NCI-H128 (cell line): ENCODE measurements at regions not wholly inside any gene's neighbourhood (a gene's known extent, or its start where the extent isn't known, plus 50 kb on each side); places are given as distances from the start of the nearest gene placed in this dataset.

Experiments
- DNase-seq: peaks from one replicate; lab custom pipeline; 2025; ENCODE audit not compliant: unreplicated experiment; lab: John Stamatoyannopoulos, UW

DNA sequence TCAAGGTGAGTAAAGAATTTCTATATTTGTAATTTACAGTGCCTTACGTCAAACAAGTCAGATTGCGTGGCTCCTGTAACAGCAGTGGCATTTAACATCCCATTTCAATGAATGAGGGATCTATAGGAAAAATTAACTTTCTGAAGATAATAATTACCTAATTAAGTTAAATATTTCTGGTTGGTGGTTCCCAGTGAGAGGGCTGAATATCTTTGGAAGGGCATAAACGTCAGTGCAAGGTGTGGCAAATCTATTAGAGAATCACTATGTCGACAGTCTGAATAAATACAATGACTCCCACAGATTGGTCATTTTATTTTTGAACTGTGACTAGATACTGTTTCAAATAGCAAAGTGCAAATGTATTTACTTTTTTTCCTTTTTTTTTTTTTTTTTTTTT lies 80.0 kb downstream of the S1PR1 start:
- no peak for DNase-seq

DNA sequence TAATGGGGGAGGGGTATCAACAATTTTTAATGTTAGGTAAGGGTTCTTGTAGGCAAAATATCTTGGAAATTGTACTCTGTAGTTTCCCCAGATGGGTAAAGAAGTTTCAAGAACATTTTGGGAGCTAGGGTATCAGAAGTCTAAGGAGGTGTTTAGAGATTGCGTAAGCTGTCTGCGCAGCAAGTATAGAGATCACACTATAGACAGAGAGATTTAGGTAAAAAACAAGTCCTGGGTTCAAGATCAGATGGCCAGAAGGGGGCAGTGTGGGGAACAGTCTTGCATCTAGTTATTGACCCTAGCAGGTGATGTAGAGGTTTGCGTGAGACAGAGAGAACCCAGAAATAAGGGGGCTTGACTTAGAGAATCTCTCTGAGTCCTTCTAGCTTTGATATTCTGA lies 80.8 kb downstream of the S1PR1 start:
- no peak for DNase-seq

DNA sequence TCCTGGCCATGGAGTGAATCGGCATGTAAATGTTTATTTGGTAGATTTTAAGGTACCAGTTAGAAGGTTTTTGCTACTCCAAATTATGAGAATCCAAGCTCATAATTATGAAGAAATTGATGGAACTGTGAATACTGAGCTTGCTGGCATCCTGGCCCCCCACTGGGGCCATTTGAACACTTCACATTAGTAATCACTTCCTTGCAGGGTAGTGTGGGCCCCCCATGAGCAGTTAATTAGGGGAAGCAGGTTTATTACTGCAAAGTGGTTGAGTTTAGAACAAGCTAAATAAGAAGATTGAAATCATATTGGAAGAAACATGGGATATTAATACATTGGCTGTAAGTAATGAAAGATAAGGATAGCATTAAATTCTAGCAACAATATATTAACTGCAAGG lies 86.7 kb downstream of the S1PR1 start:
- no peak for DNase-seq

DNA sequence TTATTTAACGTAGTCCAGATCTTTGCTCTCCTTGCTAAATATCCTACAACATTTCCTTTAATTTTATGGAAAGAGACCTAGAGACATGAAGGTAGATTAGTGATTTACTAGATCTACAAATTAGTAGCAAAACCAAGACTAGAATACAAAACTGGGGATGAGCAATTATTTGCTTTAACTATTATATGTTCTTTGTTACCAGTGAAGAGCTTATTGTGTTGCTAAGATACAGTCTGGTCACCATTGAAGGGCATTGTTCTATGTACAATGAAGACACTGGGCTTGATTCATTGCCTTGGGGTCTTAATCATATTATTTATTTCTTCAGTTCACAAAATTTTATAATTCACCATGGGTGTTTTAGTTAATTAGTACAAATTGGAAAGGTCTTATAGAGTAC lies 88.3 kb downstream of the S1PR1 start:
- no peak for DNase-seq

DNA sequence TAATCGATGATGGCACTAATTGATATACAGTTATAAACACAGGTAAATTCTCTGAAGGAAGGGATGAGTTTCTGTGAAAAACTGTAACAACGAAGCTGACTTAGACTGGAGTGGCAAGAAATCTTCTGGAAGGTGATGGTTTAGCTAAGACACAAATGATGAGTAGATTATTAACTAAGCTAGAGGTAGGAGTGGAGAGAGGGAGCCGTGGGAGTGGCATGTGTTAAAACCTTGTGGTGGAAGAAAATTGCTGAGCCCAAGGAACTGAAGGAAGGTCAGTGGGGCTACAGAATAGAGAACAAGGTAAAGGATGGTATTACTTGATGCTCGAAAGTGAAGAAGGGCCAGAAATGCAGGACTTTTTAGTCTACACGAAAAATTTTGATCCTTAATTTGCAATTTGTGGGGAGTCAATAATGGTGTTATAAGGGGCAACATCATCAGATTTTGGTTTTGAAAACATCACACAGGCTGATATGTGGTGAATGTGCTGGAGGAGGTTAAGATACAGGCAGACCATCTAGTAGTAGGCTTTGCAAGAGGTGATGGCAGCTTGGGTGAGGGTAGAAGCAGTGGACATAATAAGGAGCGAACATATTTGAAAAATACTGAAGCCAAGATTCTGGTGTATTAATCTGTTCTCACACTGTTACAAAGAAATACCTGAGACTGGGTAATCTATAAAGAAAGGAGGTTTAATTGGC lies 93.8 kb downstream of the S1PR1 start:
- DNase-seq: no peak

DNA sequence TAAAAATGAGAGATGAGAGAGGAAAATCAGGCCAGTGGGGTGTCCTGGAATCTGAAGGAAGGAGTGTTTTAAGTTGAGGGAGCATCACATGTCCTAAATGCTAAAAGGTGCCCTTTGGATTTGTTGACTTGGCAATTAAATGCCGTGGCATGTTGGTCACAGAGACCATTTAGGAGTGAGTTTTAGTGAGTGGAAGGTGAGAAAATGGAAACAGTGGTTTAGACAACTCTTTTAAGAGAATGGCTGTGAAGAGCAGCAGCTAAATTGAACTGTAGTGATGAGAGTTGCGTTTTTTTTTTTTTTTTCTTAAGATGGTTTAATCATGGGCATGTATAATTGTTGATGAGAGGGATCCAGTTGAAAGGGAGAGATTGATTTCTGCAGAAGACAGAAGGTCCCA lies 95.0 kb downstream of the S1PR1 start:
- DNase-seq: no peak

DNA sequence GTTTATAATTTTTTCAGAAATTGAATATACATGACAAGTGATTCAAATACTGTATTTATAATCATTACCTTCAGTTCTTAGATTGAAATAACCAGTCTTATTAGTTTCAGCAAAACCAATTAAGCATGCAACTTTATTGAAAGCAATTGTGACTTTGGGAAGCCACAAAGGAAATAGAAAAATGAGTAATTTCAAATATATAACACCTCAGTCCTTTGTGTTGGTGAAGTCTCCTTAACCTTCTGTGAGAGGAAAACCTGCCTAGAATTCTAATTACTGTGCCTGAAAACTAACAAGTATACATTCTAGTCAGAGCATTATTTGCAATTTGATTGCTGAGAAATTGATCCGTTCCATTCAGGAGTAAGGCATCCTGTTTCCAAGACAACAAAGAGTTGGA lies 95.8 kb downstream of the S1PR1 start:
- DNase-seq: no peak

DNA sequence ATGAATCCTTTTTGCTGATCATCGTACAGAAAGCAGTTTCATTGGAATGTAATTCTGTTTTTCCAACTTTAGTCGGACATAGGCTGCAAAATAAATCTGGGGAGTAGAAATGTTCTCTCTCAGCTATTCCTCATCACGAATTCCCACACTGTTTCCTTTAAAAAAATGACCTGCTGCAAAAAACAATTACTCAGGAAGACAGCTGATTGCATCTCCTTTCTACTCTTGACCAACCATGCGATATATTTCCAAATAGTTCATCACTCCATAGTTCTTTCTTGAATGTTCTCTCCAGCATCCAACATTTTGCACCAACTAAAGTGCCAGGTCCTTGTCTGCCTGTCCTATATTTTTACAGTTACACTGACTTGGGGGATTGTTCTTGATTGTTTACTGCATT lies 96.4 kb downstream of the S1PR1 start:
- no peak for DNase-seq

DNA sequence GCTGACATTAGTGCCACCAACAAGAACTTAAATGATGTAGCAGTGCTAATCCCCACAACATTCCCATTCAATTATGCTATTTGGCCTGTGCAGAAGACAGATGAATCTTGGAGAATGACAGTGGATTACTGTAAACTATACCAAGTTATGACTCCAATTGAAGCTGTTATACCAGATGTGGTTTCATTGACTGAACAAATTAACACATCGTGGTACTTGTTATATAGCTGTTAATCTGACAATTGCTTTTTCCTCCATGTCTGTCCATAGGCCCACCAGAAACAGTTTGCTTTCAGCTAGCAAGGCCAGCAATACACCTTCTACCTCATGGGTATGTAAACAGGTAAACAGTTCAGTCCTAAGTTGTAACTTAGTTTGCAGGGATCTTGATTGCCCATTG lies 101.1 kb downstream of the S1PR1 start:
- DNase-seq: no peak

DNA sequence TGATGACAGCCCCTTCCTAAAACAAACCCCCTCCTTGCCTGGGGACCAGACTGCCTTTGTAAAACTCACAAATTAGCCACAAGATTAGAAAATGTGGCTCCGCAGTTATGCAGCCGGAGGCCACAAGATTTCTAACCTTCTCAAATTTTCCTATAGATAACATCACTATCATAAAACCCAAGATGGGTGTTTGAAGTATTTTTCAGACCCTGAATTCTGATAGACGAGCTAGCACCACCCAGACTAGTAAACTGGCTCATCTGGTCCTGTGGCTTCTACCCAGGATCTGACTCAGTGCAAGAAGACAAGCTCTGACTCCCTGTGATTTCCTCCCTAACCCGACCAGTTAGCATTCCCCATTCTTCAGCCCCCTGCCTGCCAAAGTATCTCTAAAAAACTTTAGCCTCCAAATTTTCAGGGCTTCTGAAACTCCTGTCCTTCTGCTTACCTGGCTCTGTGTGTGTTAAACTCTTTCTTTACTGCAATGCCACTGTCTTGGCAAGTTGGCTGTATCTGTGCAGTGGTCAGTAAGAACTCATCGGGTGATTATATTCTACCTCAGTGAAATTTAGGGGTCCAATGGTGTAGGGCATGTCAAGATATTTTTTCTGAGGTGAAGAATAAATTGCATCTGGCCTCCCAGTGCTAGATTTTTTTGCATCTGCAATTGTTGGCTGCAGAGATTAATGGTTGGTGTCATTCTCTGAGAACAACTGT lies 102.1 kb downstream of the S1PR1 start:
- DNase-seq: no peak

DNA sequence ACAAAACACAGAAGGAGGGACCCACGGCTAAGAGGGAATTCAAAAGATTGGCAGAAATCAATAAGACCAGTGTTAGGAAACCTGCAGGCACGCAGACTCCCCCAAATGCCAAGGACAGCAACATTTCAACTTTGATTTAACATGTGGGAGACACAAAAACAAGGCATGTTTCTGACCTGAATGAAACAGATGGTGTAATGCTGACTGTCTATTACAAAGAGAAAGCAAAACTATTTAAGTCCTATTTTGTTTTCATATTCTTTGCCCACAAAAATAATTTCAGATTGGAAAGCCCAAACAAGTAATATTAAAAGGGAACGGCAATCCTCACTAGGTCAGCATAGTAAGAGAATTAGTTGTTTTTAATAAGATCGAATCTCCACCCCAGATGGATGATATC lies 107.9 kb downstream of the S1PR1 start:
- no peak for DNase-seq

DNA sequence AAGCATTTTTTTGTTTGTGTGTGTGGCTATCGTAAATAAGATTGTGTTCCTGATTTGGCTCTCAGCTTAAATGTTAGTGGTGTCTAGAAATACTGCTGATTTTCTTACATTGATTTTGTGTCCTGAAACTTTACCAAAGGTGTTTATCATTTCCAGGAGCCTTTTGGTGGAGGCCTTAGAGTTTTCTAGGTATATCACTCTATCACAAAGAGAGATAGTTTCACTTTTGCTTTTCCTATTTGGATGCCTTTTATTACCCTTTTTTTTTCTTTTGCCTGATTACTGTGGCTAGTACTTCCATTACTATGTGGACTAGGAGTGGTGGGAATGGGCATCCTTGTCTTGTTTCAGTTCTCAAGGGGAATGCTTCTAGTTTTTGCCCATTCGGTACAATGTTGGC lies 109.6 kb downstream of the S1PR1 start:
- no peak for DNase-seq

DNA sequence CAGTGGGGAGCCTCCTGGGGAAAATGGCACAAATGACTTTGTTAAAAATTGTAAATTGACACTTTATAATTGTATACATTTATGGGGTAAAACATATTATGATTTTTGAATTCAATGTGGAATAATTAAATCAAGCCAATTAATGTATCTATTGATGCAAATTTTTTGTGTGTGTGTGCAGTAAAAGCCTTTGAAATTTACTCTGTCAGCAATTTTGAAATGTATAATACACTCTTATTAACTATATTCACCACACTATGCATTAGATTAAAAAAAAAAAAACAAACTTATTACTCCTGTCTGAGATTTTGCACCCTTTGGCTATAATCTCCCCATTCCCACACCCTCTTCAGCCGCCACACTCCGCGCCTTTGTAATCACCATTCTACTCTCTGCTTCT lies 119.2 kb downstream of the S1PR1 start:
- no peak for DNase-seq

DNA sequence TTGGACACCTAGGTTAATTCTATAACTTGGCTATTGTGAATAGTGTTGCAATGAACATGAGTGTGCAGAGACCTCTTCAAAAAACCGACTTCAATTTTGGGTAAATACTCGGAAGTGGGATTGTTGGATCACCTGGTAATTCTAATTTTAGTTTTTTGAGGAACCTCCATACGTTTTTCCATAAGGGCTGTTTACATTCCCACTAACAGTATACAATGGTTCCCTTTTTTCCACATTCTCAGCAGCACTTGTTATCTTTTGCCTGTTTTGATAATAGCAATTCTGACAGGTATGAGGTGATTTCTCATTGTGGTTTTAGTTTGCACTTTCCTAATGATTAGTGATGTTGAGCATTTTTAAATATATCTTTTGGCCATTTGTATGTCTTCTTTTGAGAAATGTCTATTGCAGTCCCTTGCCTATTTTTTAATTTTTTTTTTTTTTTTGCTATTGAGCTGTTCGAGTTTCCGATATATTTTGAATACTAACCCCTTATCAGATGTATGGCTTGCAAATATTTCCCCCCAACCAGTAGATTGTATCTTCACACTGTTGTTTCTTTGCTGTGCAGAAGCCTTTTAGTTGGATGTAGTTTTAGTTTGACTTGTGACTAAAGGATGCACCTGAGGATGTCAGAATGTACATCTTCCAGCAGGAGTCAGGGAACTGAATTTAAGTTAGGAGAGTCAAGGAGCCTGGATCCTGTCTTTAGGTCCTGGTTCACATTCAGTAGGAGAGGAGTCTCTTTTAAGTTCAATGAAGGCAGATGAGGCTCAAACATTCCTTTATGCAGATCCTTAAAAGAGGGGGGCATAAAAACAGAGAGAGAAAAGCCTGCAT lies 120.0 kb downstream of the S1PR1 start:
- DNase-seq: no peak

DNA sequence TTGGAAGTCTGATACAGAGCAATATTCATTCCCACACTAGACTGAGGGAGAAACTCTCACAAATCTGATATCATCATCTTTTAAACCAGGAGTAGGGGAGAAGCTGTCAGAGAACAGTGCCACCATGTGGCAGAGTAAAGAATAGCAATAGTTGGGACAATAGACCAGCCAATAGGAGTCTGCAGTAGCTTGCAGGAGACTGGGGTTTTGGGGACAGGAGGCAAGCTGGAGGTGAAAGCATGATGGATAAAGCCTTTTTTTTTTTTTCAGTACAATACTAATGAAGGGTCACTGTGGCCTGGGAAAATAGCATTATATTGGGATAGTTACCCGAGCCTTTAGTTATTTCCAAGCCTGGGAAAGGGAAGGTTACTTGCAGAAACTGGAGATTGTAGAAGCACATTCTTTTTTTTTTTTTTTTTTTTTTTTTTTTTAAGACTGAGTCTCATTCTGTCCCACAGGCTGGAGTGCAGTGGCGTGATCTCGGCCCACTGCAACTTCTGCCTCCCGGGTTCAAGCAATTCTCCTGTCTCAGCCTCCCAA lies 120.7 kb downstream of the S1PR1 start:
- peak; percentile 53 for DNase-seq

DNA sequence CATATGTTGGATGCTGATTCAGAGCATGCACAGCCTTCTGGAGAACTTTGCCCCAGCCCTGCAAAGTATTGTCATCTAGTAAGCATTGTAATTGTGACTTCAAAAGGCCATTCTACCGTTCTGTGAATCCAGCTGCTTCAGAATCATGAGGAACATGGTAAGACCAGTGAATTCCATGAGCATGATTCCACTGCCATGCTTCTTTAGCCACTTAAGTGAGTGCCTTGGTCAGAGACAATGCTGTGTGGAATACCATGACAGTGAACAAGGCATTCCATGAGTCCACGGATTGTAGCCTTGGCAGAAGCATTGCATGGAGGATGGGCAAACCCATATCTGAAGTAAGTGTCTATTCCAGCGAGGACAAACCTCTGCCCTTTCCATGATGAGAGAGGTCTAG lies 123.7 kb downstream of the S1PR1 start:
- DNase-seq: no peak

DNA sequence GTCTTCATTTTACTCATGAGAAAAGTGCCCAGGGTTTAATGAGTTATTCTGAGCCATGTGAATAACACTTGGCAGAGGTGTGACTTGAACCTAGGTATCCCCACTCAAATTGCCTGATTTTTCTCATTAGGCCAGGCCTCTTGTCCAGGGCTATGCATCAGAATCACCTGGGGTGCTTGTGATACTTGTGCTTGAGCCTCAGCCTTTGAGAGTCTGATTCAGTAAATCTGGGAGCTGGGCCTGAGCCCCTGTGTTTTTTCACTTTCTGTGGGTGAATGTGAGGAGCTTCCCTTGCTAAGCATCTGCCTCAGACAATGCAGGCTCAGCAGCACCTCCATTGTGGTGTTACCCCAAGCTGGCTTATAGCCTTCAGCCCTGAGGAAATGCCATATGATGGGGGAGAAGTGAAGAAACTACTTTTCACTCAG lies 127.1 kb downstream of the S1PR1 start:
- no peak for DNase-seq

DNA sequence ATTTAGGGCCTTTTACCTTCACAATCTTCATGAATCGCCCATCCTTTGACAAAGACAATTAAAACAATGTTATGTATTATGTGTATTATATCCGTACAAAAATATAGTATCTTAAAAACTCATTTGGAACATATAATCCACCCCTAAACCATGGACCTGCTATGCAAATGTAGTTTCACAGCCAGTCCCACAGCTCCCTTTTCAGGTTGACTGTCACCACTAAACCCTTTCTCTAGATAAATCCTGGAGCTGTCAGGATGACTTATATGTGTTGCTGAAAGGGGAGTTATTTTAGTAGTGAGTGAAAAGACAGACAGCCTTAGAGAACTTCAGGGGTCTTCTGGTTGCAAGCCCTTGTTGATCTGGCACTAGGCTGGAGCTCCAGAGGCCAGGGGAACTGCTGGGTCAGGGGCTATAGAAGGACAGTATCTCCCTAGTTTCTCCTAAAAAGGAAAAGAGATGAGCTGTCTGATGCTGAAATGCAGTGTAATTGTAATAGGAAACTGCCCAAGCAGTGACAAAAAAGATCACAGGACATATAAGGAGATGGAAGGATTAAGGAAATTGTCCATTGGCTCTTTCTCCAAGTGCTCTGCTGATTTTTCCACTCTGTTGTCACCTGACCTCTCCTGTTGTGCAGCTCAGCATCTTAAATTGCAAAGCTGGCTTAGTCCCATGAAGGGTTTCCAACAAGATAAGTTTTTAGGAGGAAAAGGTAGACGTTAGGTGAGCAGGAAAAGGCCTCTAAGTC lies 127.7 kb downstream of the S1PR1 start:
- no peak for DNase-seq

DNA sequence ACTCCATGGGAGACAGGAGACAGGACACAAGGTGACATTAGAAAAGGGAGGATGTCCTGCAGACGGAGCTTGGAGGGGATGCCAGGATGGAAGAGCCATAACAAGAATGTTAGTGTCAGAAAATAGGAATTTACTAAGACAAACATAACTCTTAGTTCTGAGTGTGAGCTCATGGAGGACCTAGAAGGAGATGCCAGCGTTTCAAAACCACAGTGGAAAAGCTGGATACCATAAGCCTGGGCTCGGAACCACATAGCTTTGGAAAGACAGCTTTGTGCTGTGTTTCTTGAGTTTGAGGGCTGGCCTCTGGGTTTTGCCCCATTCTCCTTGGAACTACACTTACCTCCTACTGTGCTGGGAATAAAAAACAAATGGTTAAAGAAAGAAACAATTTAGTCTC lies 128.4 kb downstream of the S1PR1 start:
- DNase-seq: no peak

DNA sequence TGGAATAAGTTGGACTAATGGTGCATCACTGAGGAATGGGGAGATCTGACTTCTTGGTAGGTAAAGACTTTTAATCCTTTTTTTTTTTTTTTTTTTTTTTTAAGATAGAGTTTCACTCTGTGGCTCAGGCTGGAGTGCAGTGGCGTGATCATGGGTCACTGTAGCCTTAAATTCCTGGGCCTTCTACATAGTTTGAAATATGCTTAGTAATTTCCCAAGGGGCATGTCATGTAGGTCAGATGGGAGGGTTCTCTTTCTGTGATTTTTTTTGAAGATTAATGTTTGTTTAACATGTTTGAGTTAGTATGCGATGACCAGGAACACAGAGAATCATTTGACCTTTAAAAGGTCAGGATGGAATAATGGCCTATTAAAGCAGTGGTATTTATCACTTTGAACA lies 129.1 kb downstream of the S1PR1 start:
- no peak for DNase-seq
